ENCODE measurements at regions not wholly inside any gene's neighbourhood (a gene's known extent, or its start where the extent isn't known, plus 50 kb on each side); places are given as distances from the start of the nearest gene placed in this dataset.

DNA sequence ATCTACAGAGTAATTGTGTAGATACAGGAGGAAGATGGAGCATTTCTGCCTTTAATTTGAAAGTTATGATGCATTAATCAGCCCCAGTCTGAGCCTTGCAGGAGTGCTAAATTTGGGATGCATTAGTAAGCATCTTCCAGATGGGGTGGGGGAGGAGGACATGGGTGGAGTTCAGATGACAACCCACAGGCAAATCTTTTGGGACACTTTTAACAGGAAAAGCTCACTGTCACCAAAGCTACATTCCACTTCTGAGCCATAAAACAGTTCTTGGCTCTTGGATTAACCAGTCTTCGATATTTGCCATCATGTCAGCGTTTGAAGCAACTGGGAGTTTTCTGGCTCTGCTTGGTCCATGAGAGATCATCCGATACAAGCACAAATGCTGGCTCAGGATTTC lies 121.1 kb downstream of the CXCL12 start:
- Histone ChIP-seq H3K9ac (ENCODE audit: low read length) (no peak overlapping the region), H3K9me2 (ENCODE audit: insufficient read depth) (no peaks in the 10 kb centered on the region), H3K27me3 (ENCODE audit: insufficient read depth, low read length) (peaks cover 4% of the 10 kb centered on the region; the same call in 1 of the 2 replicates), H2AFZ (ENCODE audit: low read depth, low read length, poor library complexity, severe bottlenecking) (no peak overlapping the region), H3K4me1 (ENCODE audit: control insufficient read depth in 1 of 2, insufficient read depth in 2 of 2, low read length in 2 of 2) (no peaks in the 10 kb centered on the region; a peak in 1 of 4 replicates), H3K4me2 (ENCODE audit: low read length) (no peak overlapping the region), H3K9me3 (ENCODE audit: control insufficient read depth in 1 of 2, insufficient read depth in 1 of 2, low read depth in 1 of 2, low read length in 2 of 2) (no peaks in the 10 kb centered on the region), H3K4me3 (replicated peaks in 1 of 2; ENCODE audit: low read depth in 1 of 2, low read length in 2 of 2) (no peak overlapping the region), H3K36me3 (ENCODE audit: control insufficient read depth in 1 of 2, insufficient read depth in 2 of 2, low read length in 2 of 2) (no peaks in the 10 kb centered on the region), H3K27ac (ENCODE audit: low read depth, low read length) (no peak overlapping the region), H4K20me1 (ENCODE audit: insufficient read depth) (no peaks in the 10 kb centered on the region), H3K79me2 (ENCODE audit: insufficient read depth, low read length) (no peaks in the 10 kb centered on the region)
- POLR2A ChIA-PET, result no interaction called here
- no peak for TF ChIP-seq JUND (IDR thresholded peaks at IDR 0.05)
- no peak for TF ChIP-seq ZNF274 (IDR thresholded peaks at IDR 0.05; ENCODE audit: low read depth, low read length)
- no peak for TF ChIP-seq POLR2AphosphoS5 (IDR thresholded peaks at IDR 0.05; ENCODE audit: low read depth, low read length)
- TF ChIP-seq TCF7L2 (IDR thresholded peaks at IDR 0.05; ENCODE audit: borderline replicate concordance, extremely low read depth, insufficient read depth, insufficient read length), result no peak
- intact Hi-C loops (cut with micrococcal nuclease), result no loop called here
- no TSS peak for BruUV-seq (replicated peaks)
- CTCF ChIA-PET, result no interaction called here
- DNase-seq (ENCODE audit: low read depth, low spot score) (no peak), ATAC-seq (no peak)
- RAD21 ChIA-PET (ENCODE audit: low non-redundant PET in 1 of 2, low total read pairs in 2 of 2, uncharacterized antibody in 2 of 2, unreplicated experiment in 2 of 2), result no interaction called here

- no peaks in the 10 kb centered on the region for H3K9me3 ChIP-seq (ENCODE audit: control insufficient read depth in 1 of 2, insufficient read depth in 1 of 2, low read depth in 1 of 2, low read length in 2 of 2)
- intact Hi-C loops (cut with micrococcal nuclease), result no loop called here
- H3K4me3 ChIP-seq (replicated peaks in 1 of 2; ENCODE audit: low read depth in 1 of 2, low read length in 2 of 2), result no peak overlapping the region
- no TSS peak for BruUV-seq (replicated peaks)
- ChIA-PET RAD21 (ENCODE audit: low non-redundant PET in 1 of 2, low total read pairs in 2 of 2, uncharacterized antibody in 2 of 2, unreplicated experiment in 2 of 2) (no interaction called here), POLR2A (no interaction called here), CTCF (no interaction called here)
- DNase-seq (ENCODE audit: low read depth, low spot score), result no peak
- H3K79me2 ChIP-seq (ENCODE audit: insufficient read depth, low read length), result no peaks in the 10 kb centered on the region
- no peak overlapping the region for H2AFZ ChIP-seq (ENCODE audit: low read depth, low read length, poor library complexity, severe bottlenecking)
- H3K4me2 ChIP-seq (ENCODE audit: low read length), result no peak overlapping the region
- no peaks in the 10 kb centered on the region for H3K9me2 ChIP-seq (ENCODE audit: insufficient read depth)
- no peak overlapping the region for H3K9ac ChIP-seq (ENCODE audit: low read length)
- no peaks in the 10 kb centered on the region for H3K36me3 ChIP-seq (ENCODE audit: control insufficient read depth in 1 of 2, insufficient read depth in 2 of 2, low read length in 2 of 2)
- no peak overlapping the region for H3K27ac ChIP-seq (ENCODE audit: low read depth, low read length)
- no peaks in the 10 kb centered on the region; a peak in 1 of 4 replicates for H3K4me1 ChIP-seq (ENCODE audit: control insufficient read depth in 1 of 2, insufficient read depth in 2 of 2, low read length in 2 of 2)
- H4K20me1 ChIP-seq (ENCODE audit: insufficient read depth), result no peaks in the 10 kb centered on the region
- ATAC-seq, result no peak
- peaks cover 5% of the 10 kb centered on the region; the same call in 1 of the 2 replicates for H3K27me3 ChIP-seq (ENCODE audit: insufficient read depth, low read length)
- no peak for TF ChIP-seq ZNF274 (IDR thresholded peaks at IDR 0.05; ENCODE audit: low read depth, low read length)
- TF ChIP-seq FOSL1 (IDR thresholded peaks at IDR 0.05; ENCODE audit: low read depth), result no peak
- TF ChIP-seq CEBPB (IDR thresholded peaks at IDR 0.05; ENCODE audit: low read depth), result no peak
- TF ChIP-seq POLR2A (IDR thresholded peaks at IDR 0.05; ENCODE audit: borderline replicate concordance, extremely low read depth, insufficient read depth, insufficient read length), result no peak
- TF ChIP-seq MAX (IDR thresholded peaks at IDR 0.05), result no peak
- no peak for TF ChIP-seq EZH2phosphoT487 (IDR thresholded peaks at IDR 0.05; ENCODE audit: borderline replicate concordance)
- TF ChIP-seq SRF (IDR thresholded peaks at IDR 0.05; ENCODE audit: low read depth), result no peak
- no peak for TF ChIP-seq RAD21 (IDR thresholded peaks at IDR 0.05; ENCODE audit: low read depth)
- TF ChIP-seq REST (IDR thresholded peaks at IDR 0.05; ENCODE audit: low read depth), result no peak
- TF ChIP-seq CBX3 (IDR thresholded peaks at IDR 0.05; ENCODE audit: low read depth), result no peak
- TF ChIP-seq TCF7L2 (IDR thresholded peaks at IDR 0.05; ENCODE audit: borderline replicate concordance, extremely low read depth, insufficient read depth, insufficient read length), result no peak
- no peak for TF ChIP-seq ELF1 (IDR thresholded peaks at IDR 0.05; ENCODE audit: borderline replicate concordance, low read depth)
- no peak for TF ChIP-seq YY1 (IDR thresholded peaks at IDR 0.05; ENCODE audit: extremely low read depth, insufficient replicate concordance, low read depth, low read length)
These were observed 122.2 kb downstream of the CXCL12 start for GRCh38 chr10:44262551-44263251.

All from HCT116 (cell line).